Activated CD8-positive, alpha-beta memory T cell treated with anti-CD3 and anti-CD28 coated beads for 36 hours (primary cell): ENCODE measurements at regions not wholly inside any gene's neighbourhood (a gene's known extent, or its start where the extent isn't known, plus 50 kb on each side); places are given as distances from the start of the nearest gene placed in this dataset.

ENCODE experiments used
- CTCF ChIA-PET: fragments of 350-600 bp; sonication (Branson Sonifier 250); formaldehyde crosslinking; loops from one replicate; lab custom pipeline; 2021; ENCODE audit warnings: antibody characterized with exemption; lab: Charles Lee
- POLR2A ChIA-PET: fragments of 350-600 bp; sonication (Branson Sonifier 250); formaldehyde crosslinking; loops from one replicate; lab custom pipeline; 2021; ENCODE audit warnings: antibody characterized with exemption; lab: Charles Lee

DNA sequence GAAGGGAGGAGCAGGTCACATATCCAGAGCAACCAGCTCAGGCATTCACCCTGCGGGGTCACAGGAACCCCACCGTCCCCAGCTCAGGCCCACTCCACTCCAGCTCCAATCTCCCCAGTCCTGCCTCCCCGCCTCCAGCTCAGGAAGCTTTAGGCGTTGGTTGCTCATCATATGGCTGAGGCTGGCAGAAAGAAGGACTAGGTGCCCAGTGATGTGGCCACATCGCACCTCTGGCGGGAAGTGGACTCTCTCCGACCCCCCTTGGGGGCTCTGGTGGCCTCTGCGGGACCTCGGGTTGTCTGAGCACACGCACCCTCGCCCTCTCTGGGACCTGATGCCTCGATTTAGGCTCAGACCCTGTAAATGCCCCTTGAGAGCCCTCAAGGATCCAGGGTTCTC is 187.7 kb downstream of the ZFP36L2 start:
- POLR2A ChIA-PET = no interaction called here
- CTCF ChIA-PET = no interaction called here

- CTCF ChIA-PET = no interaction called here
- POLR2A ChIA-PET = no interaction called here
Observed at GRCh38 chr2:43038034-43038695, 188.2 kb downstream of the ZFP36L2 start.

DNA sequence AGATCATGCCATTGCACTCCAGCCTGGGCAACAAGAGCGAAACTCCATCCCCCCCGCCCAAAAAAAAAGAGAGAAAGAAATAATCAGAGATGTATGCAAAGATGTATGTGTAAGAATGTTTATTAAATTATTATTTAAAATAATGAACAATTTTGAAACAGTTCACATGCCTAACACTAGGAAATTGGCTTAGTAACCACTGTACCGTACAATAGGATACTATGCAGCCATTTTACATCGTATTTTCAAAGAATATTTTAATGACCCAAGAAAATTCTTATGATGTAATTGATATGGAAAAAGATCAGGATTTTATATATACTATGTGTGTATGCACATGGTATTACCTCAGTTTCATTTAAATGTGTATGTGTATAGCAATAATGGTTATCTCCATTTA is 190.5 kb downstream of the ZFP36L2 start:
- CTCF ChIA-PET = no interaction called here
- POLR2A ChIA-PET = no interaction called here

DNA sequence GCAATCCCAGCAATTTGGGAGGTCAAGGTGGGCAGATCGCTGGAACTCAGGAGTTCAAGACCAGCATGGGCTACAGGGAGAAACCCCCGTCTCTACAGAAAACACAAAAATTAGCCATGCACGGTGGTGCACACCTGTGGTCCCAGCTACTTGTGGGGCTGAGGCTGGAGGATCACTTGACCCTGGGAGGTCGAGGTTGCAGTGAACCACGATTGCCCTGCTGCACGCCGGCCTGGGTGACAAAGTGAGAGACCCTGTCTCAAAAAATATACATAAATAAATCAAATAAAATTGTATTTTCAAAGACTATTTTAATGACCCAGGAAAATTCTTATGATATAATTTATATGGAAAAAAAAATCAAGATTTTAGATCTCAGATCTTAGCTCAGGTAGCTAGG is 191.5 kb downstream of the ZFP36L2 start:
- CTCF ChIA-PET = no interaction called here

DNA sequence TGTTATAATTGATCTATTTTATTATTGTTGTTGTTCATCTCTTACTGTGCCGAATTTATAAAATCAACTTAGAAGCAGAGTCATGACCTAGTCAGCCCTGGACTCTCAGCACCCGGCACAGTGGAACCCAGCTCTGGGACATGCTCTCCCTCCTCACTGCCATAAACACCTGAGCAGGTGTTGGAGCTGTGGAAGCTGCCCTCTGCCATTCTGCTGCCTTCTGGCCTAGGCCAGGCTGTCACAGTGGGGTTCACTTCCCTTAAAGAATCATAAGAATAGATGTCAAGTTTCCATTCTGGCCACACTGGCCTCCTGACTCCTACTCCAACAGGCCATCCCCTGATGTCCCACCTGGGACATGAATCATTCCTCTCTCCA is 192.2 kb downstream of the ZFP36L2 start:
- CTCF ChIA-PET = no interaction called here
- POLR2A ChIA-PET = no interaction called here

More for the DNA sequence above, 191.5 kb downstream of the ZFP36L2 start:
- POLR2A ChIA-PET = no interaction called here

DNA sequence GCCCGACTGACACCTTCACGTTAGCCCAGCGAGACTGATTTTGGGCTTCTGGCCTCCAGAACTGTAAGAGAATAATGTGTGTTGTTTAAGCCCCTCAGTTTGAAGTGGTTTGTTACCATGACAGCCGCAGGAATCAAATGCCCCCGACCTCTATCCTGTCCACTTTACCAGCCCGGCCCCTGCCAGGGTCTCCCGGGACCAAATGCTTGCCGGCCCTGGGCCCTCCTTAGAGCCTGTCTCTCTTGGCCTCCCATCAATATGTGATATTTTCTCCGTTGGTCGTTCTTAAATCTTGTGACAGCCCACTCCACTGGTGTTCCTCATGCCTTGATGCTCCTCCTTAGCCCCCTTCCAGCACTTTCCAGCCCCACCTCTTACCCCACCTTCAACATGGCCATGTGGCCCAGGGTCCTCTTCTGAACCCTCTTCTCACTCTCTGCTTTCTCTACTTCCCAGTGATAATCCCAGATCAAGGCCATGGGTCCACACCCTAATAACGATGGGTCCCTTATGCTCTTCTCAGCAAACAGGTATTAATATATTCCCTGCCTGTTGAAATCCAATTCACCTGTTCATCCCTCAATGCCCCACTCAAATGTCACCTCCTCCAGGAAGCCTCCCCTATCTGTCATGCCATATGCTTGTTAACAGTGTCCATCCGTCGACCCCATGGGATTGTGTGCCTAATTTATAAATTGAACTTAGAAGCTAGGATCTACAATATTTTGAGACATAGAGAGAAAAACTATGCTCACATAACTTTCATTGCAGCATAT is 192.8 kb downstream of the ZFP36L2 start:
- ChIA-PET POLR2A (no interaction called here), CTCF (no interaction called here)

DNA sequence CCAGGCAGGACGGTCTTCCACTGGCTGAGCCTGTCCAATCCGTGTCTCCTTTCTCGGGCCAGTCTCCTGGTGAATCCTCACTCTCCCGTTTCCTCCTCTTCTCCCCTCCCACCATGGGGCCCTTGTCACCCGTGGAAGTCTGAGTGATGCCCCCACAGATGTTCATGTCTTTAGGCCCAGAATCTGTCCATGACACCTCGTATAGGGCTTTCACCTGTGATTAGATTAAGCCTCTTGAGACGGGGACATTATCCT is 193.5 kb downstream of the ZFP36L2 start:
- ChIA-PET CTCF (no interaction called here), POLR2A (no interaction called here)

DNA sequence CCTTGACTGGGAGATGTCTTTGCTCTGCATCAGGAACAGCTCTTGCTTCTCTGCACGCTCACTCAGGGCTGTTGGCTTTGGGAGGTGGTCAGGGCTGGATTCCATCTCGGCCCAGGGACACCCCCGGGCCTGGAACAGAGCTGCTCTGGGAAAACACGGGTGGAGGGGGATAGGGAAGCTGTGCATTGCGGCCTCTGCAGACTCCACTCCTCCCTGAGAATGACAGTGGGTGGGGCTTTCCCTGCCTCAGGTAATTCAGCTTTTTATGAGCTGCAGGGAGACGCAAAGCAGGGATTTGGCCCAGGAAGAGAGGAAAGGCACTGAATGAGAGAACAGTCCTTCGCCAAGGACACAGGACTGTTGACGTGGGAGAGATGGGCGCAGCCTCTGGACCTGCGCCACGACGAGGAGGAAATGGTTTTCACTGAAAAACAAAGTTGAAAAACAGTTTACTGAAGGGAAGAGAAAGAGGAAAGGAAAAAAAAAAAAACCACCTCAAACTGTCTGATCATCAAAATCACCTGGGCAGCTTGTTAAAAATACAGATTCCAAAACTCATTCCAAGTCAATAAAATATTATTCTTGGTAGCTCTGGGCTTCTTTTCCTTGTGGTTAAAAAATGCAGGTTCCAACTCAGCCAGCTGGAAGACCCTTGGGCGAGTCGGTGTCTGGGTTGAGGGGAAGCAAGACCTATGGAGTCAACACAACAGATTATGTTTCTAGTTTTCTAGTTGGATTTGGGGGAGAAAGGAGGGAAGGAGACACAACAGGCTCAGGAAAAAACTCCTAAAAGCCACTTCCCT is 194.0 kb downstream of the ZFP36L2 start:
- CTCF ChIA-PET = interaction anchor here (0.5 kb wide), 1 partner anchor 13 kb away, joined by 5 read pairs; no protein-coding TSS in a partner anchor
- POLR2A ChIA-PET = no interaction called here

GRCh38 chr2:43031471-43032212 is 194.8 kb downstream of the ZFP36L2 start:
- ChIA-PET POLR2A (no interaction called here), CTCF (interaction anchor here (1.5 kb wide), 1 partner anchor 15 kb away, joined by 4 read pairs; no protein-coding TSS in a partner anchor)

DNA sequence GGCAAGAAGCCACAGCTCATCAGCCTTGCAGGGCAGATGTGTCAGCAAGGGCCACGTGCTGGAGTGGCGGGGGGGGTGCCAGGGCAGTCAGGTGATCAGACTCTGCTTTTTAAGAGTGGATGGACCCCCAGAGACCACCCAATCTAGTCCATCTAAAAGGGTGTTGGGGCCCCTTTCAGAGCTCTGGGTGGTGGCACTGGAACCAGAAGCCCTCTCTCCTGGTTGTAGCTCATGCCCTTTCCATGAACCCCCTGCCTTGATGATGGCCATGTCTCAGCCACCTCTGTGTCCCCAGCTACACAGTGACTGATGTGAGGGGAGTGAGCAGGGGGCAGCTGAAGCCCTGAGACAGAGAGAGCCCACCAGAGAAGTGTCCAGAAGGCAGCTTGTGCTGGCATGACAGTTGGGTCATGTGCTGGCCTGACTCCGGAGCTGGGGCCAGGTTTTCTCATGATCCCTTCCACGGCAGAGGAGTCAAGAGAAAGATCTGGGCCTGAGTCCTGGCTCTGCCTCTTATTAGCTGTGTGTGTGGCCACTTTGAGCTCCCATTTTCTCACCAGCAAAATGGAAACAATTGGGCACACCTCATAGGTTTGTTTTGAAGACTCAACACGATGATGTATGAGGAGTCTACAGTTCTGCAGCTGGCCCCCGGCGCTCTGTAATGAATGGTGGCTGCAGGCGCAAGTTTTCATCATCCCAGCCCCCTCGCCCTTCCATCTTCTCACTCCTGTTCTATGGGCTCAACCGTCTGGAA is 195.7 kb downstream of the ZFP36L2 start:
- CTCF ChIA-PET = interaction anchor here (1.5 kb wide), 1 partner anchor 16 kb away, joined by 4 read pairs; no protein-coding TSS in a partner anchor
- POLR2A ChIA-PET = no interaction called here

DNA sequence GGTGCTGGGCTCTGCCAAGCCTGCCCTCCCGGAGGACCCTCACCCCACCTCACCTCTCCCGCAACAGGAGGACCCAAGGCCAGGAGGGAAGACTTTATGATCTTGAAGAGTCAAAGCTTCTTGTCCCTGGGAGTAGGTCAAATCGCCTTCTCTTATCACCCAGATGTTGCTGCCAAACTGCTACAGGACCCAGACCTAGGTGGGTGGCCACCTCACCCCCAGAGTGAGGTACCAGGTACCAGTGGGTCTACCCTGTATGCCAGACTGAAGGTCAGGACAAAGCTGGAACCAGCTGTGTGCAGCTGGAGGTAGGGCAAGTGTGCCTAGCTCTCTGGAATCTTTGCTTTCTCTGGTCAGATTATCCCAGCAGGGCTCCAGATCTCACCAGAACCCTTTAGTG is 197.2 kb downstream of the ZFP36L2 start:
- ChIA-PET POLR2A (no interaction called here), CTCF (no interaction called here)

- ChIA-PET POLR2A (no interaction called here), CTCF (no interaction called here)
Observed at GRCh38 chr2:43028188-43028587, 198.2 kb downstream of the ZFP36L2 start.

DNA sequence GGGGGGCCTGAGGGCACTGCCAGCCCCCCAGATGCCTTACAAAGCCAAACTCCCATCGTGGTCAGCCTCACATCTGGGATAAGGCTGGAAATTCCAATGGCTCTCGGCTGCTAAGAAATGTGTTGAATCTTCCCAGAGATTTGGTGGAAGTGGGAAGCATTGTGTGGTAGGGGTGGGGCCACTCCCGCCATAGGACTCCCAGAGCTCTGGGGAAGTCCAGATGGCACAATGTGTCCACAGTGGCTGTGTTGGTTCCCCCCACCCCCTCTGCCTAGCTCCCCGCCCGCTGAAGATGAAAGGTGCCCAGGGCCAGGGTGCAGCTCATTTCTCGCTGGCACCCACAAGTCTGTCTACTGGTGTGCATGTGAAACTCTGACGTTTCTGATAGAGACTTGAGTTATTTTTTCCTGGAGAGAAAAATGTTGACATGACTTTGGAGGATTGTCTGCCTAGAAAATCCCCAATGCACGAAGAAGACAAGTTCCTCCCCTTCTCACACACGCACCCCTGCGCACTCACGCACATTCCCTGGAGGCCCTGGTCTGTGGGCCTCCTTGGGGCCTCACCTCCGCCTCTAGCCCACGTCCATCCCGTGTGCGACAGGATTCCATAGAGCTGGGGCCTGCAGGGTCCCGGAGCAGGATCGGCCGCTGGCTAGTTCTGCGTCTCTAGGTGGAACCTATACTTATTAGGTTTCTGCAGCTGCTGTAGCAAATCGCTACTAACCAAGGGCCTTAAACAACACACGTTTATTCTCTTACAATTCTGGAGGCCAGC is 199.1 kb downstream of the ZFP36L2 start:
- POLR2A ChIA-PET = no interaction called here
- CTCF ChIA-PET = no interaction called here

GRCh38 chr2:43026426-43027096 is 199.8 kb downstream of the ZFP36L2 start:
- CTCF ChIA-PET = no interaction called here
- POLR2A ChIA-PET = interaction anchor here (0.5 kb wide), 1 partner anchor 55 kb away, joined by 6 read pairs; no protein-coding TSS in a partner anchor

DNA sequence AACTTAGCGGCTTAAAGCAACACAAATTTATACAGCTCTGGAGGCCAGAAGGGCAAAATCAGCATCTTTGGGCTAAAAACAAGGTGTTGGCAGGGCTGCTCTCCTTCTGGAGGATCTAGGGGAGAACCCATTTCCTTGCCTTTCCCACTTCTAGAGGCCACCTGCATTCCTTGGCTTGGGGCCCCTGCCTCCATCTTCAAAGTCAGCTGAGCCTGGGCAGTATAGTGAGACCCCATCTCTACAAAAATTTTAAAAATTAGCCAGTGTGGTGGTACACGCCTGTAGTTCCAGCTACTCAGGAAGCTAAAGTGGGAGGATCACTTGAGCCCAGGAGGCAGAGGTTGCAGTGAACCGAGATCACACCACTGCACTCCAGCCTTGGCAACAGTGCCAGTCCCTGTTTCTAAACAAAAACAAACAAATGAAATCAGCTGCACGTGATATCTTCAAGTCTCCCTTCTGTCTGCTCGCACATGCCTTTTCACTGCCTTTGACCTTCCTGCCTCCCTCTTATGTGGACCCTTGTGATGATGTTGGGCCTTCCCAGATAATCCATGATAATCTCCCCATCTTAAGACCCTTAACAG is 200.6 kb downstream of the ZFP36L2 start:
- POLR2A ChIA-PET = no interaction called here
- CTCF ChIA-PET = no interaction called here

GRCh38 chr2:43024515-43025011 is 201.8 kb downstream of the ZFP36L2 start:
- POLR2A ChIA-PET = no interaction called here
- CTCF ChIA-PET = interaction anchor here (0.6 to 1.9 kb wide), 3 partner anchors 67 to 205 kb away, joined by 3 to 6 read pairs (median 3); no protein-coding TSS in a partner anchor
